HG02852 (cell line): ENCODE measurements at regions not wholly inside any gene's neighbourhood (a gene's known extent, or its start where the extent isn't known, plus 50 kb on each side); places are given as distances from the start of the nearest gene placed in this dataset.

Source experiments
- ATAC-seq: cut with Tn5 transposase; IDR thresholded peaks from one replicate; pipeline ENCODE4 v1.9.1; 2021; ENCODE audit warnings: mild to moderate bottlenecking, moderate library complexity; ENCODE audit not compliant: unreplicated experiment

DNA sequence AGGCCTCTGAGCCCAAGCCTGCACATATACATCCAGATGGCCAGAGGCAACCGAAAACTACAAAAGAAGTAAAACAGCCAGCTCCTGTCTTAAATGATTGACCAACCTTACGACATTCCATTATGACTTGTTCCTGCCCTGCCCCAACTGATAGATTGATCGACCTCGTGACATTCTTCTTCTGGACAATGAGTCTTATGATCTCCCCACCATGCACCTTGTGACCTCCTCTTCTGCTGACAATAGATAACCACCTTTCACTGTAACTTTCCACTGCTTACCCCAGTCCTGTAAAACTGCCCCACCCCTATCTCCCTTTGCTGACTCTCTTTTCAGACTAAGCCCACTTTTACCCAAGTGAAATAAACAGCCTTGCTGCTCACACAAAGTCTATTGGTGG is 670.0 kb upstream of the PKDCC start:
- ATAC-seq, result no peak

DNA sequence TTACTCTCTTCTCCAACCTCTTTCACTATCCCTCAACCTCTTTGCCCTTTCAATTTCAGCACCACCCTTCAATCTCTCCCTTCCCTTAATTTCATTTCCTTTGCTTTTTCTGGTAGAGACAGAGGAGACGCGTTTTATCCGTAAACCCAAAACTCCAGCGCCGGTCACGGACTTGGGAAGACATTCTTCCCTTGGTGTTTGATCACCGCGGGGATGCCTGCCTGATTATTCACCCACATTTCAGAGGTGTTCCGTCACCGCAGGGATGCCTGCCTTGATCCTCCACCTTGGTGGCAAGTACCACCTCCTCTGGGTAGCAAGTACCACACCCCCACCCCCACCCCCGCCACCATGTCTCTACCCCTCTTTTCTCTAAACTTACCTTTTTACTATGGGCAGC is 669.4 kb upstream of the PKDCC start:
- ATAC-seq, result no peak

DNA sequence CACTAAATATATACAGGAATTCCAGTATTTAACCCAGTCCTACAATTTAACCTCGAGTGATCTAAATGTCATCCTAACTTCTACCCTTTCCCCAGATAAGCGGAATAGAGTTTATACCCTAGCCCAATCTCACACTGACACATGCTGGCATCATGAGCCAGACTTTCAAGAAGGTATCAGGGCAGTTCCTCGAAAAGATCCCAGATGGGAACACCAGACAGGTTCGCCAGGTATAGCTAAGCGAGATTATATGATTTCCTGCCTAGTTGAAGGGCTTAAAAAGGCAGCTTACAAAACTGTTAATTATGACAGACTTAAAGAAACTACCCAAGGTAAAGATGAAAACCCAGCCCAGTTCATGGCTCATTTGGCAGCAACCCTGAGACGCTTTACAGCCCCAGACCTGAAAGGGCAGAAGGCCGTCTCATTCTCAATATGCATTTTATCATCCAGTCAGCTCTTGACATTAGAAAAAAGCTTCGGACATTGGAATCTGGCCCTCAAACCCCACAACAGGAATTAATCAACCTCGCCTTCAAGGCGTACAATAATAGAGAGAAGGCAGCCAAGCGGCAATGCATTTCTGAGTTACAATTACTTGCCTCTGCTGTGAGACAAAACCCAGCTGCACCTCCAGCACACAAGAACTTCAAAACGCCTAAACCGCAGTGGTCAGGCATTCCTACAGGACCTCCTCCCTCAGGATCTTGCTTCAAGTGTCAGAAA is 668.2 kb upstream of the PKDCC start:
- ATAC-seq, result no peak

DNA sequence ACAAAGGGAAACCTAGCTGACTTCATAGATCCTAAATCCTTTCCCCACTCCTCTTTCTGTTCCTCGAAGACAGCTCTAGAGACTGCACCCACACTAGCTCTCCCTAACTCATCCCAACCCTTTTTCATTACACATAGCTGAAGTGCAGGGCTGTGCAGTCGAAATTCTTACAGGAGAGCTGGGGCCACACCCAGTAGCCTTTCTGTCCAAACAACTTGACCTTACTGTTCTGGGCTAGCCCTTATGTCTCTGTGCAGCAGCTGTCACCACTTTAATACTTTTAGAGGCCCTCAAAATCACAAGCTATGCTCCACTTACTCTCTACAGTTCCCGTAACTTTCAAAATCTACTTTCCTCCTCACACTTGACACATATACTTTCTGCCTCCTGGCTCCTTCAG is 666.1 kb upstream of the PKDCC start:
- ATAC-seq, result no peak

DNA sequence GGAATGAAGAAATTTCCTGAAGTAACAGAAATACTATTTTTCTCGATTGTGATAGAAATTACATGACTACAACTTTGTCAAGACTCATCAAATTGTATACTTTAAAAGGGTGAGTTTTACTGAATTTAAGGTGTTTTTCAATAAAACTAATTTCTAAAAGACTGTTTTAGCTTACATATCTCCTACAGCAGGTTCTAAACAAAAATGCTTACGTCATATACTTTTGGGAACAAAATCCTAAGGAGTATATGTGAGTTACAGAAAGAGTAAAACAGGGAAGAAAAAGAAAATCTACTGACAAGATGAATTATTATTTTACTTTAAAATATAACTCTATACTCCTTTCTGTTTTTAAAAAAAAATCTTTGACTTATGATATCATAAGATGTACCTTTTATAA is 660.3 kb upstream of the PKDCC start:
- no peak for ATAC-seq

DNA sequence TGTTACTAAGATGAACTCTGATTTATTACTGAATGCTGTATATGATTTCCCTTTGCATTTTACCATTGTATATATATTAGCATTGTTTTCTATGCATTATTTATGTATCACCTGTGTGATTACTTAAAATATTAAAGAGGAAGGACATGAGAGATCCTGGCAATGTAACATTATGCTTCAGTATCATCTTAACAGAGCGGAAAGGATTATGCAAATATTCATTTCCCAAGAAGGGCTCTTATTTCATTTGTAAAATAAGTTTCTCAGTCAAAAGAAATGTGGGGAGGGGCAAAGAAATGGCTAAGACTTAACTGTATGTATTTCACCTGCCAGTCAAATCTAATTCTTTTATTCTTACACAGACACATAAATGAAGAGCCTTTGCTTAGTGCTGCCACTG is 654.2 kb upstream of the PKDCC start:
- no peak for ATAC-seq

DNA sequence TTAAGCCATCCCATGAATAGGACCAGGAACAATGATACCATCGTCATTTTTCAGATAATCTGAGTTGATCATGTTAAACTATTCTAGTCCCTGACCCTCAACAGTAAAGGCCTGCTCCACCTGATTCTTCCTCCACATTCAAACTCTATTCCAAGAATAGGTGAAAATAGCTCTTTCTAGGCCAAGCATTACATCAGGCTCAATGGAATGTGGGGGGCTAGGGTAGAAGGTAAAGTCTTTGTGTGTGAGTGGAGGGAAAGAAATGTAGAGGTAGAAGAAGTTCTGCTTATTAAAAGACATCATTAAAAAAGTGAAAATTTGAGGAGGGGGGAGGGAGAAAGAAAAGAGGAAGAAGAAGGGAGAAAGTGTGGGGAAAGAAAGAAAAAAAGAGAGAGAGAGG is 653.3 kb upstream of the PKDCC start:
- ATAC-seq, result no peak

DNA sequence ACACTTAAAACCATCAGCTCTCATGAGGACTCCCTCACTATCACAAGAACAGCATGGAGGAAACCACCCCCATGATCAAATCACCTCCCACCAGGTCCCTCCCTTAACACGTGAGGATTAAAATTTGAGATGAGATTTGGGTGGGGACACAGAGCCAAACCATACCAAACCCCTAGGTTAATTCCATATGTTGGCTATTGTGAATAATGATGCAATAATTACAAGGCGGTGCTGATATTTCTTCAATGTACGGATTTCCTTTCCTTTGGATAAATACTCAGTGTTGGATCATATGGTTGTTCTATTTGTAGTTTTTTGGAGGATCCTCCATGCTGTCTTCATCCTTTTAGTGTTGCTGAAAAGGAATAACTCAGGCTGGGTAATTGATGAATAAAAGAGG is 652.1 kb upstream of the PKDCC start:
- no peak for ATAC-seq

DNA sequence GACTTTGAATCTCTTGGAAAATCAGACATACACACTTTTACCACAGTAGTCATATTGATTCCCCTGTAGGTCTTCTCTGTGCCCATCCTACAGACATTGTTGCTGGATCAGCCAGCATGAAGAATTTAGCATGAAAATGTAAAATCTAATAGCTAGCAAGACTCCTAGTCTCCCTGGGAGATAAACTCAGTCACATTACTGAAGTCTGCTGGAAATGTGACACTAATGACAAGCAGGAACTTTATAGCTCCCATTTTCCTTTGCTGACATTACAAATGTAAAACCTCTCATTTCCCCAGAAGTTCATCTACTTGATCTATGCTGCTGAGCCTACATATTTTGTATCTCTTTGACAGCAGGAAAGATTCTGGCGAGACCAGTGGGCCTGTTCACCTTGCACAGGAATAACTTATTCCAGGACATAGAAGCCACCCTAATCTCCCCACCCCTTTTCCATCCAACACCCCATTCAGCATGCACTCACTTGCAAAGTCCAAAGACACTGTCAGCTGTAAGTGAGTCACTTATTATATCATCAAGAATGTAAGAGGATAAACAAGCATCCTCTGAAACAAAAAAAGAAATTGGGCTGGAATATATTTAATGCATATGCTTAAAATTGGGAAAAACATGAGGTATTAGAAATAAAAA is 648.3 kb upstream of the PKDCC start:
- ATAC-seq, result no peak

DNA sequence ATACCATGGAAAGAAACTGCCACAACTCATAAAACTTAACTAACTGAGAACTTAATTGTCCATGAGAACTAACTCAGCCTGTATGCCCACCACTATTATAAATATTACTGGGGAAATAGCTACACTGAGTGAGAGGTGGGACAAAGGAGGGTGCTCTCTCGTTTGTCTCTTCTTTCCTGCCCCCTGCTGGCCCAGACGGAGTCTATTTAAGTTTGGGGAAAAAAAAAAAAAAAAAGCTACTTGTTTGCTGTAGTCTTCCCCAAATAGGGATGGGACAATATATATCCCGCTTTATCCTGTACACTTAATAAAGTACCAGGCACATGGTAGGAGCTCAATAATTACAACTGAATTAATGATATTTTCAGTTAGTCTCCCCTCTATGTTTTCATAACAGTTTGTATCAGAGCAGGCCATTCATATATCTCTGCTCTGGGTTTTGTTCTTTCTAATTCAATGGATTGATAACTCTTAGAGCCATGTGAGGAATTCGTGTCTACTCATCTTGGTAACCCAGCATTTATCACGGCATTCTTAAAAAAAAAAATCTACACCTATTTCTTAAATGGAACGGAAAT is 647.6 kb upstream of the PKDCC start:
- no peak for ATAC-seq

DNA sequence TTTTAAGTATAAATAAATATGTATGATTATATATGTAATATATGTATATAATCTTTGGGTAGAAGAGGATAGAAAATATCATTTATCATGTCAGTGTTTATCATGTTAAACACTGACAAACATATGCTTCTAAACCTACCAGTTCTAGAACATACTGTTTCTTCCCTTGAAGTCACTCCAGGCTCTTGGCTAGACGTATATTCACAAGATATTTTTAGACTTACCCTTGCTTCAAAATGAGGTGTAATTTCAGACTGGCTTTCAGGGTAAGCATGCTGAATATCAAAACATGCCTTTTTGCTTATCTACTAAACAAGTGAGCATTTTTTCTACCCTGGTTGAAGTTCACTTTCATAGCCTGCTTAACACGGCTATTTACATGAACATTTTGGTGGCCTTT is 642.4 kb upstream of the PKDCC start:
- no peak for ATAC-seq

DNA sequence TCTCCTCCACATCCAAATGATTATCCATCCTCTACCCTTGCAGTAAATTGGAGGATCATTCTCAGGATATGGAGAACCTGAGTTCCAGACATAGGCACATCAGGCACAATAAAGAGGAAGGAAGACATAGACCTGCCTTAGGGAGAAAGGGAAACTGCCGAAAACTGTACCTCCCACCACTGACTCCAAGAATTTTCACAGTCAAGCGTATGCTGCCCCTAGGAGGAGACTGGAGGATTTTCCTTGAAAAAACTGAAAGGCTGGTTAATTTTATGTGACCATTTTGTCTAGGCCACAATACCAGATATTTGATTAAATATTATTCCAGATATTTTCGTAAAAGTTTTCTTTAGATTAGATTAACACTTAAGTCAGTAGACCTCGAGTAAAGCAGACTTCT is 638.5 kb upstream of the PKDCC start:
- ATAC-seq, result no peak

DNA sequence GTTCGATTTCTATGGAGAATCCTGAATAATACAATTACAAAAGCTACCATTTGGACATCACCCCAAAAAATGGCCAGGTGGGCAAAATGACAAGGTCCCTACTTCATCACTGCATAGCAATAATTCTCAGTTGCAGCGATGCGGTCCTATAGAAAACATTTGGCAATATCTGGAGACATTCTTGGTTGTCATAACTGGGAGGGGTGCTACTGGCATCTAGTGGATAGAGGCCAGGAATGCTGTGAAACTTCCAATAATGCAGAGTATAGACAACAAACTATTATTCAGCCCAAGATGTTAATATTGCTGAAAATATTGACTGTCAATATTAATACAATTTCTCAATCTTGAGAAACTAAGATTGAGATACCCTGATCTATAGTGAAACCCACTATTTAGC is 637.8 kb upstream of the PKDCC start:
- no peak for ATAC-seq

DNA sequence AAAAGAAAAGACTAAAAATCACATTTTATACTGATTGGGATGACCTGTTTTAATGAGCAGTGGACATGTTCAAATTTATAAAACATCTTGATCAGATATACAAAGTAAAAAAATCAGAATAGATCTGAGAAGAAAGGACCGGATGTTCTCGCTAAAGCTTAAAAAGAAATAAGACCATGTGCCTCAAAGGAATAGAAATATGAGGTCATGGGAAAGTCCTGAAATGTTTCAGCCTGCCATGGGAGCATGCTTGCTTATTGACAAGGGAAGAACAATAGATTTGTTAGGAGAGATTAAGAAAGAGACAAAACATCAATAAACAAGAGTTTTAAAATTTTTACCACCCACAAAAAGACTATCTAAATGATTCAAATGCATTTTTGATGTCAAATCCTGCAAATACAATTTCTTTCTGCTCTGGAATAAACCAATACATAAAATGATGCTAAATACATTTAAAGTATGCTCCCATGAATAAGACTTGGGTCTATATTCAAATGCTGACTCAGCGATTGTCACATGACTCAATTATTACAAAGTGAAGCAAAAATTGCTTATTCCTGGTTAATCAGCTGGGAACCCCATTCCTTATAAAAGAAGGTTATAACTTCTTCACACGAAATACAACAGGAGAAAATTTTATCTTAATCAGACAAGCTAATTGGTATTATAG is 633.9 kb upstream of the PKDCC start:
- ATAC-seq, result no peak

DNA sequence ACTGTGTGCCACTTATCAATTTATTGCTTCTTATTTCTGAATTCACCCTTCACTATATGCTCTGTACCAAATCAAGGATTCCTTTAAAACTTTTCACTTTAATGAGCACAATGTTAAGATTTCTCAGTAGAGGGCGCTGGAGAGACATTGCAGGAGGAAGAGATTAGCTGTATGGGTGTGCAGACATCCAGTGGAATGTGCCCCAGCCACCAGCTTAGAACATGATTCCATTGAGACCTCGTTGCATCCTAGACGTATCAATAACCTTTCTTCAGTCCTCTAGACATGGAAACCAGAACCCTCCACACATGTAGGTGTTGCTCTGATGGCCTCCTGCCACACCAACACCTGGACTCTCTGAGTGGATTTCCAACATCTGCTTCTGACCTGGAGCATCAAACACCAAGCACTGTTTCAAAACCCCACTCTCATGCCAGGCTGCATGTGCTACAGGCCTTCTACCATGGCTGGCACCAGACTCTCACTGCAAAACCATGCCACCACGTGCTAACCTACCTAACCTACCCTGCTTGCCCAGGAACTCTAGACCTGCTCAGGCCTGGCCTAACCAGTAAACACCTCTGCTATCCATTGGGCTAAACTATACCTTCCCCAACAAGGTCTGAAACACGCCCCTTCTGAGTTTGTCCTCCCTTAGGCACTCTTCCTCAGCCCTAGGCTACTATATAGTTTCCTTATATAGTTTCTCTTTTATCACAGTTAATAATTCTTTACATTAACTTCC is 633.2 kb upstream of the PKDCC start:
- peak; percentile 69 for ATAC-seq

DNA sequence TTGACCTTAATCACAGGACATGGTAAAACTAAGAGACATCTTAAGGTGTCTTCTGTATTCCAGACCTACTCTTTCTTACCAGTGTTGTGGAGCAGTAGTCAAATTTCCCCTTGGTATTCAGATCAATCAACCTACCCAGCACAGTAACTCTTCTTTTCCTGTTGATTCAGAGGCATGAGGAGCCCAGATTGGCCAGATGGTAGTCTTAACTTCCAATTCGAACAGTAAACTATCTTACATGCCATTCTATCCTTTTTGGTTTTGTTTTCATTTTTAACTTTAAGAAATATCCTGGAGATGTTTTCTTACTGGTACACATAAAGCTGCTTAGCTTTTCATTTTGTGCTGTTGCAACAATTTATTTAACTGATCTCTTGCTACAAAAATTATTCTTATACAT is 630.3 kb upstream of the PKDCC start:
- ATAC-seq, result no peak

DNA sequence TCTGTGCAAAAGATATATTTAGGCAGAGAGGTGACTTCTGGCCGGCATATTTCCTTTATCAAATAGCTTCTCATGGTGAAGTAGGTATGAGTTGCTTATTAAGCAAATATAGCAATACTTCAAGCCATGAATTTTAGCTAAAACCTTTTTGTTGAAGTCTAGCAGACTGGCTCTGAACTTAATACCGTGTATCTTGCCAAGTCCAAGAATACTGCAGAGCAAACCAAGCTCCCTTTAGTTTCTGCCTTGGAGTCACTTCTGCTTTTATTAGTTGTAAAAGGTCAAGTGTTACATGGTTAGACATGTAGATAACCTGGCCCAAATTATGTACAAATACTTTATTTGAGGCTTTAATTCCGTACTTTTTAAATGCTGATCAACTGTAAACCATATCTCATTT is 627.6 kb upstream of the PKDCC start:
- ATAC-seq, result no peak

DNA sequence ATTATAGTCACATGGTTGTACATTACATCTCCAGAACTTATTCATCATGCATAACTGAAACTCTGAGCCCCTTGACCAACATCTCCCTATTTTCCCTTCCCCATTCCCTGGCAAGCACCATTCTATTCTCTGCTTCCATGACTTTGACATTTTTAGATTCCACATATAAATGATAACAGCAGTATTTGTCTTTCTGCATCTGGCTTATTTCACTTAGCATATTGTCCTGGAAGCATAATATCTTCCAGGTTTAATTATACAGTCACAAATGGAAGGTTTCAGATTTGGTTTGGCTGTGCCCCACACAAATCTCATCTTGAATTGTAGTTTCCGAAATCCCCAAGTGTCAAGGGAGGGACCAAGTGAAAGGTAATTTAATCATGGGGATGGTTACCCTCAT is 626.9 kb upstream of the PKDCC start:
- no peak for ATAC-seq

DNA sequence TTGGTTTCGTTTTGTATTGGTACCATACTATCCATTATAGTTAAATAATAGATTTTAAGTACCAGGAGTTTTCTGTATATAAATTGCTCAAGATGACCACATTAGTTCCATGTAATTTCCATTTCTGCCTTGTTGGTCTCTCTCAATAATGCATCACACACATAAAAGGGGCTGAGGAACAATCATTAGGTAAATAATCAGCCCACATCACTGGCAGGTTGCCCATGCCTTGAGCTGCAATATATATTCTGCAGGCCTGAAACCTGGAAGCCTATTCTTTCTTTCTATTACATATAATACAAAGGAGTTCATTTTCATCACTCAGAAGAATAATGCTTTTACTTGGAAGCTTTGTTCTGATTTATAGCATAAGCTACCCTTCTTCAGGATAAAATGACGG is 616.1 kb upstream of the PKDCC start:
- ATAC-seq, result no peak

DNA sequence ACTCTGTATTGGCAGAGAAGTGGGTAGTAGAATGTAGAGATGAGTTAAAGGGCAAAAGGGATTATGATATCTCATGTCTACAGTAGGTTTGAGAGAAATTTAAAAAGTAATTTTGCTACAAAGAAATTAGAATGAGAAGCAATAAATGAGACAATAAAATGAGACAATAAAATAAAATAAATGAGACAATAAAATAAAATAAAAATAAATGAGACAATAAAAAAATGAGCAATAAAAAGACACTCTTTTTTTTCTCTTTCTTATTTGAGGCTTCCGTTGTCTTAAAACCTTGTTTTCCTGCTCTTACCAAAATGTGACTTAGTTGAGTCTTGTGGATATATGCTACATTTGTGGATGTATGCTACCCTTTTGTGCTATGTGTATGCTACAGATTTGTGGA is 615.4 kb upstream of the PKDCC start:
- no peak for ATAC-seq

DNA sequence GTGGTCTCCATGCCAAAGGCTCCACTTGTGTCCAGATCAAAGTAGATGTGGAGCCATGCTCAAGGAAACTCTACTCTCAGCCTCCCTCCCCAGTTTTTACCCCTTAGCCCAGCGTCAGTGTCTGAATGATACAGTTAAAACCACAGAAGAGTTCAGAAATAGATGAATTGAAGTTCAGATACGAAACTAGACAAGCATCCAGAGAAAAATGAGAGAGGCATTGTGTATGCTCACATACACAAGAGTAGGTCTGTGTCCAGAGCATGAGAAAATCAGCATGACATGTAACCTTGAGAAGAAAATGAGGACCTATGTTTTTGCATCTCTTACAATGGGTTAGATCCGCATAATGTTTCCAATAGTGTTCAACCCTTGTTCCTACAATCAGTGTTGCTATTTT is 612.8 kb upstream of the PKDCC start:
- ATAC-seq, result no peak
